HG03457 (cell line): ENCODE measurements at regions not wholly inside any gene's neighbourhood (a gene's known extent, or its start where the extent isn't known, plus 50 kb on each side); places are given as distances from the start of the nearest gene placed in this dataset.
"Not testable (repeated sequence)": the region's sequence is repeated elsewhere in the genome, so short reads cannot be mapped to it uniquely, and the experiment has no call there.

Experiments used
- ATAC-seq: cut with Tn5 transposase; IDR thresholded peaks from one replicate; pipeline ENCODE4 v1.9.1; 2021; ENCODE audit warnings: moderate number of reproducible peaks; ENCODE audit not compliant: unreplicated experiment

DNA sequence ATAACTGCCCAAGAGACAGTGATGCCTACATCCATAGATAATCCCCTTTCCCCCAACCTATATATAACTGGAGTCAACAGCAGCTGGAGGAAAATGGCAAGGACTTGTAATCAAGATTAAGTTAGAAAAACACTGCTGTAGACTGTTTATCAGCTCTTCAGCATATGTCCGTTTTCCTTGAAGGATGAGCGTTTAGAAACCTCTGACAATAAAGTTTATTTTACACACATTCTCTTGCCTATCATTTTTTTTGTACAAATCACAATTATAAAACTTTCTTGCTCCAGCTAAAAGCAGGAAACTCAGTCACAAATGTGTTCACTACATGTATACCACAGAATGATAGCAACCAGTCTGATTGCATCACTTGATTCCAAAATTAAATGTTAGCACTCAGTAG, 50.8 kb downstream of the PPIAL4G start:
- not testable (repeated sequence) for ATAC-seq

- not testable (repeated sequence) for ATAC-seq
Measured at GRCh38 chr1:148429856-148430255, 53.2 kb downstream of the PPIAL4G start.

GRCh38 chr1:148426940-148427611, 56.0 kb downstream of the PPIAL4G start:
- not testable (repeated sequence) for ATAC-seq

DNA sequence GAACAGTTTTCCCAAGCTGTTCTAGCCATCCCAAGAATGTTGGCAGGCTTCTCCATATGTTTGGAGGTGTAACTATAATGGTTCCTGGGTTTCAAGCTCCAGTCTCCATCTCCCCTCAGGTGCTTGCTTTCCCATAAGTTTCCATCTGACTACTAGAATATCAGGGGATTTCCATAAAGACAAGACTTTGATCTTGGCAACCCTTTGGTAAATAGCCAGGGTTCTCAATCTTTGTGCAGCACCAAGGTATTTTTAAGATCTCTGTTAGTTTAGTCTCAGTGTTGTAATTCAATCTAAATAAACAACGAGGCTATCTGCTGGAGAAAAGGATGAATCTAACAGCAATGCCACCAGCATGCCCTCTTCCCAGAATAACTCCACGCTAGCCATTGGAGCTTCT, 56.7 kb downstream of the PPIAL4G start:
- not testable (repeated sequence) for ATAC-seq

DNA sequence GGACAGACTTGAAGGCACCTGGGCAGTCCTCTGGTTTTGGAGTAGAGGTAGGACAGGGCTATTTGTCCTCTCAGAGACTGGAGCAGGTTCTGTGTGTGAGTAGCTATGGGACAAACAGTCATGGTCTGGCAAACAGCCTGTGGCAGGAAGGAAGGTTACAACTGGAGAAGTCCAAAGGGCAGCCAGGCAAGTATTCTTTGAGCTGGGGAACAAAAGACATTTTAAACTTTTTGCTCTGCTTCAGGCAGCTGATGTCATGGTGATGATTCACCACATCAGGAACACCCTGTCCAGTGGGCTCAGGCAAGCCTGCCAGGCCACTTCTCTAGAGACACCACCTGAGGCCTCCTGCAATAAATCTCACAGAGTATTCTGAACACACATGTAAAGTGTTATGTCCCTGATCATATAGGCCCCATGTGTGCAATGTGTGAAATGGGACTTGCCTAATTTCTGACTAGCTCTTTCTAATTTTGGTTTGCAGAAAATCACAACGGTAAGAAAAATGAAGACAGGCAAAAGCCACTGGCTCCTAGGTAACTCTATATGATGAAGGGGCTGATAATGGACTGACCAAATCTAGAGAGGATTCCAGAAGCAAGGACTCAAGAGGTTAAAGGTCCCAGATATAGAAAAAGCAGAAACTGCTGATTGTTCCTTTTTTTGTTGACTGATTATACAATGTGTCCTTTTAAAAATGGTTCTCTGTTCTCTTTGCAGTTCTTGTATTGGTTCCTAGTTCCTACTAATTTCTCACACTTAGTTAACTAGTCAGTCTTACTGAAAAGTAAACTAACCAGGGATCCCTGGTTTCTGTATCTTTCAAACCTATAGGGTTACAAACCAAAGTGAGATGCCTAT, 58.7 kb downstream of the PPIAL4G start:
- ATAC-seq: not testable (repeated sequence)

DNA sequence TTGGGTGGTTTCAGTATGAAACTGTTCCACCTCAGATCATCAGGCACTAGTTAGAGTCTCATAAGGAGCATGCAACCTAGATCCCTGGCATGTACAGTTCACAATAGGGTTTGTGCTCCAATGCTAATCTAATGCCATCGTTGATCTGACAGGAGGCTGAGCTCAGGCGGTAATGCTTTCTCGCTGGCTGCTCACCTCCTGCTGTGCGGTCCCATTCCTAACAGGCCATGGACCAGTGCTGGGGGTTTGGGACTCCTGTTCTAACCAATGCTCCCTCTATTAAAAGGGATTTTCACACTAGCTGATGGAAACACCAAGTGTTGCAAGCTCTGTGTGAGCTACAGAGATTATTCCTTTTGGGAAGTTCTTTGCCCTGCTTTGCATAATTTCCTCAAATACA, 60.2 kb downstream of the PPIAL4G start:
- ATAC-seq: not testable (repeated sequence)

DNA sequence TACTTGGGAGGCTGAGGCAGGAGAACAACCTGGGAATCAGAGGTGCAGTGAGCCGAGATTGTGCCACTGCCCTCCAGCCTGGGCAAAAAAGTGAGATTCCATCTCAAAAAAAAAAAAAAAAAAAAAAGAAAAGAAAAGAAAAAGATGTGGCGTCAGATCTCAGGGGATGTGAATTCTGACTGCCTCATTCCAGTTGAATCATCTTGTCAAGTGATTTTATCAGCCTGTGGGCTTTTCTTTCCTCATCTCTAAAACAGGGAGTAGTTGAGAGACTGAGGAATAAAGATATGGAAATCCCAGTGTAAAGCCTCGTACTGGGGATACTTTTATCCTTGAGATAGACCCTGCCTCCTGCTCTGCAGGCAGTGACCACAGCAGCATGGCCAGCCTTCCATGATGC, 65.9 kb downstream of the PPIAL4G start:
- not testable (repeated sequence) for ATAC-seq

GRCh38 chr1:148413385-148413784, 69.7 kb downstream of the PPIAL4G start:
- not testable (repeated sequence) for ATAC-seq

GRCh38 chr1:148404786-148405568, 78.1 kb downstream of the PPIAL4G start:
- ATAC-seq: not testable (repeated sequence)

- ATAC-seq: not testable (repeated sequence)
Measured at GRCh38 chr1:148403925-148404324, 79.2 kb downstream of the PPIAL4G start.

DNA sequence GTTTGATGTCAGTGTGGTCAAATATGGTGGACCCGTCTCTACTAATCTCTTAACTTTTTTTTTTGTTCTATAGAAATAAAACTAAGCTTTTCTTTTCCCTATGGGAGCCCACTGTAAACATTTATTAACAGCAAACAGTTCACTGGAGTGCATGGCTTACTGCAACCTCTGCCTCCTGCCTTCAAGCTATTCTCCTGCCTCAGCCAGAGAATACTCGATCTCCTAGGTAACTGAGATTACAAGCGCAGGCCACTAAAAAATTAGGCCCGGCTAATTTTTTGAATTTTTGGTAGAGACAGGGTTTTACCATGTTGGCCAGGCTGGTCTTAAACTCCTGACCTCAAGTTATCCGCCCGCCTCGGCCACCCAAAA, 80.0 kb downstream of the PPIAL4G start:
- ATAC-seq: not testable (repeated sequence)

GRCh38 chr1:148402152-148403084, 80.7 kb downstream of the PPIAL4G start:
- peak; percentile 77 for ATAC-seq

- not testable (repeated sequence) for ATAC-seq
Measured at GRCh38 chr1:148397516-148397915, 85.6 kb downstream of the PPIAL4G start.

- not testable (repeated sequence) for ATAC-seq
Measured at GRCh38 chr1:148392505-148392904, 90.6 kb downstream of the PPIAL4G start.

DNA sequence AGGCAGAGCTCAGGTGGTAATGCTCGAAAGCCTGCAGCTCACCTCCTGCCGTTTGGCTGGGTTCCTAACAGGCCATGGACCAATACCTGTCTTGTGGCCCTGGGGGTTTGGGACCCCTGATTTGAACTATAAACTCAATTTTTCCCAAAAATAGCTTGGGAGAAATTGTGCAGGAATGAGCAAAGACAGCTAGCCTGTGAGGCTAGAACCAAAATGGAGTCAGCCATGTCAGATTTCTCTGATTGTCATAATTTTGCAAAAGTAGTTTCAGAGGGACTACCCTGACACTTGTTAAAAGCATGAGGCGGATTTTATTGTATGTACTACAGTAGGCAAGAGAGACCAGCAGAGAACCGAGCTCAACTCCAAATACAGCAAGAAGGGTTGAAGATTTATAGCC, 91.8 kb downstream of the PPIAL4G start:
- not testable (repeated sequence) for ATAC-seq

DNA sequence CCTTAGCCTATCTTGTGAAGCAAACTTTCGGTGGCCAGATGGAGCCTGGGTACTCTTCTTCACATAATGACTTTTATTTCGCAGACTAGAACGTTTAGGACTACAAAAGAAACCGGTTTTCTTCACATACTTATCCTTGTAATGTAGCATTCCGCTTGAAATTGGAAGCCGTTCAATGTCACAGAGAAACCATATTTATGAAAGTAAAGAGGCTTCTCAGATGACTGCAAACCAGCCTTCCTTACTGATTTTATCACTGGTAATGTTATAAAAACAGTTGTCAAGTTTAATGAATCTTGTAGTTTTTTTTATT, 94.1 kb downstream of the PPIAL4G start:
- ATAC-seq: no peak

DNA sequence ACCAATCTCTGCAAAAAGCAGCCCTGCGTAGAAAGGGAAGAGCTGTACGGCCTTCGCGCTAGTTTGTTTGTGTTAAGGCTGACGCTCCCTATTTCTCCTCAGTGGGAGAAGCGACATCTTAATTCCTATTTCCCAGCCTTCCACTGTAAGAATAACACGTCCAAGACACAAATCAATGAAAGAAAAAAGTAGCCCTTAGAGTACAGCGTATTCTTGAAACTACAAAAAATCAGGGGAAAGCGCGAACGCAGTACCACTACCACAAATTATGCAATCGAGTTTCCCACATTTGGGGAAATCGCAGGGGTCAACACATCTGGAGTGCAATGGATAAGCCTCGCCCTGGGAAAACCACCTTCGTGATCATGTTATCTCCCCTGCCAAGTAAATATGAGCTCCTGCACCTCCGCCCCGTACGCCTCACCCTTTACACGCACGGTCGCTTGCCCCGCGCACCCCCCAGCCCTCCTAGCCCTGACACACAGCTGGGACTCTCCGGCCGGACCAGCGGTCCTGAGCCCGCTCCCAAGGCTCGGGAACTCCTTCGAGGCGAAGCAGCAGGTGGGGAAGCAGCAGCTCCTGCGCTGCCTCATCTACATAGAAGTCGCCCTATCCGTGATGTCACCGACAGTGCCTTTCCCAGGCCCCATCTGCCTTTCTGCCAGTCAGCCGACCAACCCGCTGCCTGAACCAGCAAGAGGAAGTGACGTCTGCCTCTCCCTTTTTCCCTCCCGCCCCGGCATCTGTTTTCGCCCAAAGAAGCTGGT, 94.7 kb downstream of the PPIAL4G start:
- ATAC-seq: peak; percentile 65

DNA sequence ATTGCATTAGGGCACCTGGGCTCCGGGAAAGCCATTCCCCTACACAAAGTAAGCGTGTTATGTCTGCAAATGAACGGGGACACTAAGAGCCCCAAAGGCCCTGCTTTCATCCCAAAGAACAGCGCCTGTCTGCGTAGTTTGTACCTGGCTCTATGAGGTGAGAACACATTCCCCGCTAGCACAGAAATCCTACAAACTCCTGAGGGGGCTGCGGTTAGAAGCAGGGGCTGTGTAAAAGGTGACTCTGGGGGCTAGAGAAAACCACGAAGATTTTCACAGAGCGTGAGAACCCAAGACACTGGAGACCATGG, 95.2 kb downstream of the PPIAL4G start:
- ATAC-seq: not testable (repeated sequence)

- ATAC-seq: not testable (repeated sequence)
Measured at GRCh38 chr1:148387122-148387948, 95.8 kb downstream of the PPIAL4G start.
